GM10248 (cell line): ENCODE measurements at regions not wholly inside any gene's neighbourhood (a gene's known extent, or its start where the extent isn't known, plus 50 kb on each side); places are given as distances from the start of the nearest gene placed in this dataset.

Experiments
- CTCF ChIA-PET: fragments of 300-600 bp; sonication (Branson Sonifier 250); formaldehyde crosslinking; extraction: SDS; loops from one replicate; lab custom pipeline; 2021; ENCODE audit warnings: antibody characterized with exemption; lab: Yijun Ruan, JAX
- POLR2A ChIA-PET: fragments of 350-650 bp; sonication (Branson Sonifier 250); formaldehyde crosslinking; extraction: SDS; loops from one replicate; lab custom pipeline; 2020; ENCODE audit warnings: antibody characterized with exemption; lab: Yijun Ruan, JAX
- DNase-seq: peaks from one replicate; pipeline ENCODE4 v3.0.0; 2012; ENCODE audit errors: extremely low spot score
- TF ChIP-seq, protein P1 (sequence below): IDR thresholded peaks from 2 replicates; pipeline ENCODE4 v1.5.1; 2012; ENCODE audit warnings: mild to moderate bottlenecking, low read depth; ENCODE audit errors: extremely low read depth, missing control alignments, control extremely low read depth

GRCh38 chr2:236678307-236678975, 108.8 kb downstream of the ACKR3 start:
- TF ChIP-seq, protein P1, sequence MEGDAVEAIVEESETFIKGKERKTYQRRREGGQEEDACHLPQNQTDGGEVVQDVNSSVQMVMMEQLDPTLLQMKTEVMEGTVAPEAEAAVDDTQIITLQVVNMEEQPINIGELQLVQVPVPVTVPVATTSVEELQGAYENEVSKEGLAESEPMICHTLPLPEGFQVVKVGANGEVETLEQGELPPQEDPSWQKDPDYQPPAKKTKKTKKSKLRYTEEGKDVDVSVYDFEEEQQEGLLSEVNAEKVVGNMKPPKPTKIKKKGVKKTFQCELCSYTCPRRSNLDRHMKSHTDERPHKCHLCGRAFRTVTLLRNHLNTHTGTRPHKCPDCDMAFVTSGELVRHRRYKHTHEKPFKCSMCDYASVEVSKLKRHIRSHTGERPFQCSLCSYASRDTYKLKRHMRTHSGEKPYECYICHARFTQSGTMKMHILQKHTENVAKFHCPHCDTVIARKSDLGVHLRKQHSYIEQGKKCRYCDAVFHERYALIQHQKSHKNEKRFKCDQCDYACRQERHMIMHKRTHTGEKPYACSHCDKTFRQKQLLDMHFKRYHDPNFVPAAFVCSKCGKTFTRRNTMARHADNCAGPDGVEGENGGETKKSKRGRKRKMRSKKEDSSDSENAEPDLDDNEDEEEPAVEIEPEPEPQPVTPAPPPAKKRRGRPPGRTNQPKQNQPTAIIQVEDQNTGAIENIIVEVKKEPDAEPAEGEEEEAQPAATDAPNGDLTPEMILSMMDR: no peak
- ChIA-PET CTCF (interaction anchor here (0.8 to 1.5 kb wide), 2 partner anchors 9 to 15 kb away, joined by 3 read pairs; no protein-coding TSS in a partner anchor), POLR2A (no interaction called here)
- DNase-seq: no peak

GRCh38 chr2:236679884-236680860, 110.5 kb downstream of the ACKR3 start:
- DNase-seq: no peak
- POLR2A ChIA-PET: no interaction called here
- CTCF ChIA-PET: no interaction called here
- TF ChIP-seq, protein P1: no peak

DNA sequence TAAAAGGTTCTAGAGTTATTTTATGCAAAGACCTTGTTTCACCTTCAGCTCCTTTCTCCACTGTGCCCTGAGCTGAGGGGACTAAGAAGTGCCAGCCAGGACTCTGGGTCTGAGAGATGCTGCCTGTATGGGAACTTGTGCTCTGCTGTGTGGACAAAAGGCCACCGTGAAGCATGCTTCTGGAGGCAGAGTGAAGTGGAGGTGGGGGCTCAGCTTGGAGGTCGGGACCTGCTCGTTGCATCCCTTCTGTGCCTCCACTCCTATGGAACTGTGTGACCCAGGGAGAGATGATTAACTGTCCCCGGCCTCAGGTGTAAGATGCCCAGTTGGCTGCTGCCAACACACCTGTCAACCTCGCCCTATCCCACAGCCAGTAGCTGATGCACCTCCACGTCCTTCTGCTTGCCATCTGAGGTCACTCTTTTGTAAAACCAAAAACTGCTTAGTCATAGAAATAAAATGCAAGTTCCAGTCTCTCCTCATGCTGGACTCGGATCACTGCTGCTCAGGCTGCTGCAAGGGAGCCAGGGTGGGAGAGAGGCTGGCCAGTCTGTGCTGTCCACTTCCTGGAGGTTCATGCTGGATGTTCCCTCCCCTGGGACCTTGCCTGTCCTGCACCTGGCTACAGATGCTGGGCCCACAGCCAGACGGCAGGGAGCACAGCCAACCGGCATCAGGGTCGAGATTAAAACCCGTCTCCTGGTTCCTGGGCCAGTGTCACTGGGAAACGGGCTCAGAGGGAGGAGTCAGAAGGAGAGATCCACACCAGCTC, 113.2 kb downstream of the ACKR3 start:
- TF ChIP-seq, protein P1: no peak
- ChIA-PET POLR2A (no interaction called here), CTCF (no interaction called here)
- DNase-seq: no peak

GRCh38 chr2:236684504-236685256, 115.1 kb downstream of the ACKR3 start:
- POLR2A ChIA-PET: no interaction called here
- DNase-seq: no peak
- TF ChIP-seq, protein P1: no peak
- CTCF ChIA-PET: no interaction called here

DNA sequence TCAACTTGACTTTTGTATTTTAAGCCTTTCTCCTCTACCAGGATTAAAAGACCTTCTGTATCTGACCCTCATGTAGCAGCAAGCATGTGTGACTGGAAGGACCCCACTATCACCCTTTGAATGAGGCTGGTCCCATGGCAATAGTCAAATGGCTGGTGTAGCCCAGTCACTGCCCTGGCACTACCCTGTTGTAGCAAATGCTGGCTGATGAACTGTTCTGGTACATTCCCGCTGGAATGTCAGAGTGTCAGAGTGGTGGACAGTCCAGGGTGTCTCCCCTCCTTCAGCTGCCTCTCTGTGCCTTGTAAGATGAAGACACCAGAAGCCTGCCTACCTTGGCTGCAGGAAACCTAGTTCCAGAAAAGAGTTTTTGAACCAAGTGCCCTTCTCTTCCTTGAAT, 115.7 kb downstream of the ACKR3 start:
- TF ChIP-seq, protein P1: no peak
- CTCF ChIA-PET: no interaction called here
- no peak for DNase-seq
- POLR2A ChIA-PET: no interaction called here

- CTCF ChIA-PET: no interaction called here
- POLR2A ChIA-PET: no interaction called here
- TF ChIP-seq, protein P1: no peak
- DNase-seq: no peak
These were observed 116.4 kb downstream of the ACKR3 start for GRCh38 chr2:236685979-236686520.
